HCT116 (cell line): ENCODE measurements at regions not wholly inside any gene's neighbourhood (a gene's known extent, or its start where the extent isn't known, plus 50 kb on each side); places are given as distances from the start of the nearest gene placed in this dataset.

ENCODE experiments used
- ATAC-seq: fragments of 200-7000 bp; cut with Tn5 transposase; 2 replicates; pipeline ENCODE4 v1.9.1; 2020; ENCODE audit warnings: mild to moderate bottlenecking, moderate library complexity
- BruUV-seq: library from RNA; stranded (reverse); fragments of 400-500 nt; replicated peaks from 2 replicates; lab custom pipeline; 2021; lab: Mats Ljungman, UMichigan
- CTCF ChIA-PET: fragments of 300-600 bp; sonication (Branson Sonifier 250); formaldehyde crosslinking; loops from one replicate; lab custom pipeline; 2021; ENCODE audit warnings: antibody characterized with exemption; lab: Charles Lee
- POLR2A ChIA-PET: fragments of 300-600, 350-600 bp; sonication (Branson Sonifier 250); formaldehyde crosslinking; loops from one replicate; lab custom pipeline; 2021; ENCODE audit warnings: antibody characterized with exemption; lab: Charles Lee
- RAD21 ChIA-PET, 2 experiments: fragments of 300-600 bp; sonication (Branson Sonifier 250); formaldehyde crosslinking; loops; one replicate each; lab custom pipeline; 2023; ENCODE audit warnings: low total read pairs in 2 of 2; ENCODE audit not compliant: uncharacterized antibody in 2 of 2, unreplicated experiment in 2 of 2, low non-redundant PET in 1 of 2; lab: Charles Lee
- DNase-seq: peaks from one replicate; pipeline ENCODE4 v3.0.0-alpha.2; 2010; ENCODE audit warnings: low read depth, low spot score
- H2AFZ ChIP-seq: fragments of 200-600 bp; shearing (Covaris generic), sonication (generic); 2 replicates; pipeline ENCODE4 v1.6.1; 2017; ENCODE audit warnings: low read depth, mixed run types, mixed read lengths, antibody characterized with exemption, low read length; ENCODE audit not compliant: poor library complexity, severe bottlenecking
- H3K27ac ChIP-seq: 2 replicates; pipeline ENCODE4 v1.5.1; 2012; ENCODE audit warnings: low read depth, low read length
- H3K27me3 ChIP-seq: fragments of 200-600 bp; sonication (generic); 2 replicates; pipeline ENCODE4 v1.6.1; 2016; ENCODE audit warnings: mixed run types, low read length, mixed read lengths; ENCODE audit not compliant: insufficient read depth
- H3K36me3 ChIP-seq, 2 experiments: fragments of 200-500 bp in 1 of 2; fragments of 200-600 bp in 1 of 2; sonication (Bioruptor generic) in 1 of 2; sonication (generic) in 1 of 2; 2 replicates each; pipeline versions ENCODE4 v1.5.1 to v1.6.1; 2014 to 2016; ENCODE audit warnings: low read length in 2 of 2, inconsistent platforms in 1 of 2, mixed read lengths in 1 of 2, mixed run types in 1 of 2; ENCODE audit not compliant: insufficient read depth in 2 of 2, control insufficient read depth in 1 of 2
- H3K4me1 ChIP-seq, 2 experiments: fragments of 200-600 bp in 1 of 2; sonication (generic) in 1 of 2; 2 replicates each; pipeline versions ENCODE4 v1.5.1 to v1.6.1; 2012 to 2017; ENCODE audit warnings: low read length in 2 of 2, inconsistent platforms in 1 of 2, mild to moderate bottlenecking in 1 of 2, mixed read lengths in 1 of 2, mixed run types in 1 of 2, moderate library complexity in 1 of 2; ENCODE audit not compliant: insufficient read depth in 2 of 2, control insufficient read depth in 1 of 2
- H3K4me2 ChIP-seq: fragments of 200-600 bp; sonication (generic); 2 replicates; pipeline ENCODE4 v1.6.1; 2017; ENCODE audit warnings: mixed run types, low read length, mixed read lengths
- H3K4me3 ChIP-seq, 2 experiments: fragments of 200-600 bp in 1 of 2; sonication (generic) in 1 of 2; replicated peaks in 1 of 2; 2 replicates each; pipeline ENCODE4 v1.5.1; 2011 to 2016; ENCODE audit warnings: low read length in 2 of 2, control low read depth in 1 of 2, low read depth in 1 of 2, mild to moderate bottlenecking in 1 of 2, mixed read lengths in 1 of 2, mixed run types in 1 of 2
- H3K79me2 ChIP-seq: fragments of 200-600 bp; sonication (generic); 2 replicates; pipeline ENCODE4 v1.6.1; 2017; ENCODE audit warnings: mild to moderate bottlenecking, mixed run types, low read length, moderate library complexity, mixed read lengths; ENCODE audit not compliant: insufficient read depth
- H3K9ac ChIP-seq: fragments of 200-600 bp; sonication (generic); 2 replicates; pipeline ENCODE4 v1.6.1; 2016; ENCODE audit warnings: low read length, mixed read lengths
- H3K9me2 ChIP-seq: fragments of 200-600 bp; sonication (generic), shearing (Covaris generic); 2 replicates; pipeline ENCODE4 v1.6.1; 2017; ENCODE audit warnings: mixed run types, mild to moderate bottlenecking, moderate library complexity; ENCODE audit not compliant: insufficient read depth
- H3K9me3 ChIP-seq, 2 experiments: fragments of 200-500 bp in 1 of 2; fragments of 200-600 bp in 1 of 2; sonication (Bioruptor generic) in 1 of 2; sonication (generic) in 1 of 2; 2 replicates each; pipeline ENCODE4 v1.6.1; 2014 to 2017; ENCODE audit warnings: low read length in 2 of 2, mixed read lengths in 2 of 2, inconsistent platforms in 1 of 2, low read depth in 1 of 2, mild to moderate bottlenecking in 1 of 2, mixed run types in 1 of 2, moderate library complexity in 1 of 2; ENCODE audit not compliant: control insufficient read depth in 1 of 2, insufficient read depth in 1 of 2
- H4K20me1 ChIP-seq: fragments of 200-600 bp; sonication (generic), shearing (Covaris generic); 2 replicates; pipeline ENCODE4 v1.6.1; 2017; ENCODE audit warnings: mixed run types, mild to moderate bottlenecking, moderate library complexity; ENCODE audit not compliant: insufficient read depth
- CBX3 ChIP-seq: IDR thresholded peaks from 2 replicates; pipeline ENCODE4 v1.6.1; 2012; ENCODE audit warnings: low read depth
- CTCF ChIP-seq, 3 experiments: fragments of 200-600 bp in 1 of 3; sonication (generic) in 1 of 3; IDR thresholded peaks in 2 of 3; conservative IDR thresholded peaks in 1 of 3; 2 replicates each; pipeline ENCODE4 v1.5.1; 2012 to 2017; ENCODE audit warnings: low read depth in 2 of 3, low read length in 2 of 3, antibody characterized with exemption in 1 of 3, borderline replicate concordance in 1 of 3, control low read depth in 1 of 3, mild to moderate bottlenecking in 1 of 3, mixed read lengths in 1 of 3, mixed run types in 1 of 3, moderate library complexity in 1 of 3; ENCODE audit not compliant: insufficient read depth in 1 of 3
- EGR1 ChIP-seq: IDR thresholded peaks from 2 replicates; pipeline ENCODE4 v1.6.1; 2012; ENCODE audit warnings: low read depth
- ELF1 ChIP-seq: IDR thresholded peaks from 2 replicates; pipeline ENCODE4 v1.6.1; 2012; ENCODE audit warnings: low read depth, borderline replicate concordance
- EZH2phosphoT487 ChIP-seq: fragments of 200-600 bp; IDR thresholded peaks from 2 replicates; pipeline ENCODE4 v1.6.1; 2018; ENCODE audit warnings: antibody characterized with exemption, borderline replicate concordance
- FOSL1 ChIP-seq: IDR thresholded peaks from 2 replicates; pipeline ENCODE4 v1.6.1; 2012; ENCODE audit warnings: low read depth
- POLR2AphosphoS5 ChIP-seq: IDR thresholded peaks from 2 replicates; pipeline ENCODE4 v1.6.1; 2011; ENCODE audit warnings: mild to moderate bottlenecking, low read depth, low read length, moderate library complexity
- RAD21 ChIP-seq: IDR thresholded peaks from 2 replicates; pipeline ENCODE4 v1.6.1; 2012; ENCODE audit warnings: low read depth, mild to moderate bottlenecking
- SIN3A ChIP-seq: IDR thresholded peaks from 2 replicates; pipeline ENCODE4 v1.6.1; 2012; ENCODE audit warnings: low read depth
- SP1 ChIP-seq: IDR thresholded peaks from 2 replicates; pipeline ENCODE4 v1.6.1; 2012; ENCODE audit warnings: low read depth
- SRF ChIP-seq: IDR thresholded peaks from 2 replicates; pipeline ENCODE4 v1.6.1; 2012; ENCODE audit warnings: low read depth
- TCF7L2 ChIP-seq: IDR thresholded peaks from 2 replicates; pipeline ENCODE4 v1.7.0; 2011; ENCODE audit warnings: borderline replicate concordance, inconsistent platforms; ENCODE audit not compliant: insufficient read depth, insufficient read length; ENCODE audit errors: extremely low read depth
- YY1 ChIP-seq: IDR thresholded peaks from 2 replicates; pipeline ENCODE4 v1.6.1; 2011; ENCODE audit warnings: low read length, low read depth, moderate library complexity, mild to moderate bottlenecking; ENCODE audit not compliant: insufficient replicate concordance; ENCODE audit errors: extremely low read depth
- ZBTB33 ChIP-seq: IDR thresholded peaks from 2 replicates; pipeline ENCODE4 v1.6.1; 2011; ENCODE audit warnings: mild to moderate bottlenecking, low read length, moderate library complexity; ENCODE audit not compliant: insufficient replicate concordance; ENCODE audit errors: extremely low read depth
- ZFX ChIP-seq: fragments of 450-650 bp; IDR thresholded peaks from 2 replicates; pipeline ENCODE4 v1.6.1; 2017
- ZNF274 ChIP-seq: fragments of 200-500 bp; sonication (Bioruptor generic); IDR thresholded peaks from 2 replicates; pipeline ENCODE4 v1.6.1; 2014; ENCODE audit warnings: mild to moderate bottlenecking, low read depth, low read length, inconsistent platforms
- intact Hi-C: fragments of 100-400 bp; cut with micrococcal nuclease; formaldehyde crosslinking; loops from 2 replicates; pipeline ENCODE4 v1.10.0; 2022
- TF ChIP-seq, protein P1 (sequence below): IDR thresholded peaks from 2 replicates; pipeline ENCODE4 v1.6.1; 2012

GRCh38 chr2:128784626-128785306 is 466.1 kb upstream of the HS6ST1 start:
- CTCF ChIA-PET, result interaction anchor here (0.7 kb wide), 1 partner anchor 31 kb away, joined by 5 read pairs; no protein-coding TSS in a partner anchor
- H2AFZ ChIP-seq, result no peak overlapping the region

DNA sequence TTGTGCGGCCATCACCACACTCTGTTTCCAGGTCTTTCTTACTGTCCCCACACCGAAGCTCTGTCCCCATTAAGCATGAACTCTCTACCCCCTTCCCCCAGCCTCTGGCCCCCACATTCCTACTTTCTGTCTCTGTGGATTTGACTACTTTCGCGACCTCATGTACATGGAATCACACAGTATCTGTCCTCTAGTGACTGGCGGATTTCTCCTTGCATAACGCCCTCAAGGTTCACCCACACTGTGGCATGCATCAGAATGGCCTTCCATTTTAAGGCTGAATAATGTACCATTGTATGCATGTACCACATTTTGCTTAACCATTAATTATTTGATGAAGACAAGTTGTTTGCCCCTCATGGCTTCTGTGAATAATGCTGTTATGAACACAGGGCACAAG is 467.6 kb upstream of the HS6ST1 start:
- DNase-seq (no peak), ATAC-seq (no peak)
- Histone ChIP-seq H3K27ac (no peak overlapping the region), H3K36me3 (no peaks in the 10 kb centered on the region), H3K4me1 (no peaks in the 10 kb centered on the region), H3K9me2 (no peaks in the 10 kb centered on the region), H3K27me3 (peaks cover 29% of the 10 kb centered on the region; the same call in 1 of the 2 replicates), H2AFZ (no peak overlapping the region), H3K4me2 (no peak overlapping the region), H3K79me2 (no peaks in the 10 kb centered on the region), H3K9me3 (no peaks in the 10 kb centered on the region), H4K20me1 (no peaks in the 10 kb centered on the region), H3K4me3 (no peak overlapping the region), H3K9ac (no peak overlapping the region)
- intact Hi-C loops, result no loop called here
- ChIA-PET RAD21 (no interaction called here), POLR2A (no interaction called here), CTCF (no interaction called here)
- BruUV-seq, result no TSS peak
- TF ChIP-seq FOSL1 (no peak), ZBTB33 (no peak), ELF1 (no peak), CTCF (IDR thresholded peaks at IDR 0.05 in 2 of 3, conservative IDR thresholded peaks at IDR 0.05 in 1 of 3; ENCODE audit: borderline replicate concordance in 1 of 3, insufficient read depth in 1 of 3, low read depth in 2 of 3, low read length in 2 of 3) (no peak), POLR2AphosphoS5 (no peak), CBX3 (no peak), SRF (no peak), SP1 (no peak), ZFX (no peak), SIN3A (no peak), TCF7L2 (no peak), EZH2phosphoT487 (no peak)
- TF ChIP-seq, protein P1, sequence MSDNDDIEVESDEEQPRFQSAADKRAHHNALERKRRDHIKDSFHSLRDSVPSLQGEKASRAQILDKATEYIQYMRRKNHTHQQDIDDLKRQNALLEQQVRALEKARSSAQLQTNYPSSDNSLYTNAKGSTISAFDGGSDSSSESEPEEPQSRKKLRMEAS, result no peak

More at GRCh38 chr2:128784626-128785306, 466.1 kb upstream of the HS6ST1 start:
- no peaks in the 10 kb centered on the region for H4K20me1 ChIP-seq
- TF ChIP-seq EGR1 (no peak), YY1 (no peak), EZH2phosphoT487 (no peak), ELF1 (no peak), RAD21 (no peak), ZNF274 (no peak)
- ChIA-PET POLR2A (no interaction called here), RAD21 (no interaction called here)
- no peaks in the 10 kb centered on the region for H3K9me3 ChIP-seq
- ATAC-seq, result 0 out of 2 replicates have a peak, but pooled peaks have one; percentile 17
- BruUV-seq, result no TSS peak
- no peak overlapping the region for H3K27ac ChIP-seq
- H3K9me2 ChIP-seq, result no peaks in the 10 kb centered on the region
- intact Hi-C loops, result no loop called here
- no peak overlapping the region for H3K9ac ChIP-seq
- no peaks in the 10 kb centered on the region for H3K36me3 ChIP-seq
- H3K27me3 ChIP-seq, result peaks cover 37% of the 10 kb centered on the region; the same call in 1 of the 2 replicates
- H3K4me2 ChIP-seq, result no peak overlapping the region
- no peak for DNase-seq
- H3K4me3 ChIP-seq, result no peak overlapping the region
- H3K4me1 ChIP-seq, result no peaks in the 10 kb centered on the region
- H3K79me2 ChIP-seq, result no peaks in the 10 kb centered on the region
